HL-60 (cell line): ENCODE measurements at regions not wholly inside any gene's neighbourhood (a gene's known extent, or its start where the extent isn't known, plus 50 kb on each side); places are given as distances from the start of the nearest gene placed in this dataset.

Experiments used
- DNase-seq, 2 experiments: peaks; one replicate each; pipeline ENCODE4 v3.0.0-alpha.2; 2010 to 2020; ENCODE audit warnings: low read depth in 1 of 2, low spot score in 1 of 2
- H3K27ac ChIP-seq: fragments of 250-450 bp; sonication (Bioruptor Pico); replicated peaks from 2 replicates; pipeline ENCODE4 v1.5.1; 2020; ENCODE audit warnings: mild to moderate bottlenecking, moderate library complexity
- H3K27me3 ChIP-seq: fragments of 250-450 bp; sonication (Bioruptor Pico); 2 replicates; pipeline ENCODE4 v1.5.1; 2021; ENCODE audit warnings: mild to moderate bottlenecking, moderate library complexity; ENCODE audit not compliant: insufficient read depth, poor library complexity, severe bottlenecking
- H3K4me3 ChIP-seq: replicated peaks from 2 replicates; pipeline ENCODE4 v1.5.1; 2011; ENCODE audit warnings: mild to moderate bottlenecking, control low read depth, low read length; ENCODE audit not compliant: insufficient read depth
- GABPA ChIP-seq: IDR thresholded peaks from 2 replicates; pipeline ENCODE4 v1.6.1; 2012; ENCODE audit warnings: low read depth
- POLR2AphosphoS5 ChIP-seq: IDR thresholded peaks from 2 replicates; pipeline ENCODE4 v1.6.1; 2012; ENCODE audit warnings: low read depth
- SPI1 ChIP-seq: IDR thresholded peaks from 2 replicates; pipeline ENCODE4 v1.6.1; 2012; ENCODE audit warnings: low read depth, mild to moderate bottlenecking, borderline replicate concordance
- TF ChIP-seq, protein P1 (sequence below): IDR thresholded peaks from 2 replicates; pipeline ENCODE4 v1.6.1; 2012; ENCODE audit warnings: low read depth; ENCODE audit not compliant: insufficient replicate concordance
- TF ChIP-seq, protein P2 (sequence below): IDR thresholded peaks from one replicate; pipeline ENCODE4 v1.5.1; 2011; ENCODE audit warnings: low read length, control low read depth, inconsistent platforms; ENCODE audit not compliant: insufficient read depth

DNA sequence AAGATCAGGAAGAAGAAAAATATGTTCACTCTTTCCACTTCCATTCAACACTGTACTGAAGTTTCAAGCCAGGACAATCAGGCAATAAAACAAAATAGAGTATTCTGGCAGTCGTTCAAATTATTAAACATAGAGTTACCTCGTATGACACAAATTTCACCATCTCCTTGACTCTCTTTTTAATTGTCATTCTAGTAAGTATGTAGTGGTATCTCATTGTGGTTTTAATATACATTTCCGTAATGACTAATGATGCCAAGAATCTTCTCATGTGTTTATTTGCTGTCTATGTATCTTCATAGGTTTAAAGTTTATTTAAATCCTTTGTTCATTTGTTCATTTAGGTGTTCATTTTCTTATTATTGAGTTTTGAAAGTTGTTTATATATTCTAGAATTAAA, 352.2 kb downstream of the IDS start:
- no peak for TF ChIP-seq GABPA
- TF ChIP-seq SPI1, result no peak
- TF ChIP-seq POLR2AphosphoS5, result no peak
- TF ChIP-seq, protein P1, sequence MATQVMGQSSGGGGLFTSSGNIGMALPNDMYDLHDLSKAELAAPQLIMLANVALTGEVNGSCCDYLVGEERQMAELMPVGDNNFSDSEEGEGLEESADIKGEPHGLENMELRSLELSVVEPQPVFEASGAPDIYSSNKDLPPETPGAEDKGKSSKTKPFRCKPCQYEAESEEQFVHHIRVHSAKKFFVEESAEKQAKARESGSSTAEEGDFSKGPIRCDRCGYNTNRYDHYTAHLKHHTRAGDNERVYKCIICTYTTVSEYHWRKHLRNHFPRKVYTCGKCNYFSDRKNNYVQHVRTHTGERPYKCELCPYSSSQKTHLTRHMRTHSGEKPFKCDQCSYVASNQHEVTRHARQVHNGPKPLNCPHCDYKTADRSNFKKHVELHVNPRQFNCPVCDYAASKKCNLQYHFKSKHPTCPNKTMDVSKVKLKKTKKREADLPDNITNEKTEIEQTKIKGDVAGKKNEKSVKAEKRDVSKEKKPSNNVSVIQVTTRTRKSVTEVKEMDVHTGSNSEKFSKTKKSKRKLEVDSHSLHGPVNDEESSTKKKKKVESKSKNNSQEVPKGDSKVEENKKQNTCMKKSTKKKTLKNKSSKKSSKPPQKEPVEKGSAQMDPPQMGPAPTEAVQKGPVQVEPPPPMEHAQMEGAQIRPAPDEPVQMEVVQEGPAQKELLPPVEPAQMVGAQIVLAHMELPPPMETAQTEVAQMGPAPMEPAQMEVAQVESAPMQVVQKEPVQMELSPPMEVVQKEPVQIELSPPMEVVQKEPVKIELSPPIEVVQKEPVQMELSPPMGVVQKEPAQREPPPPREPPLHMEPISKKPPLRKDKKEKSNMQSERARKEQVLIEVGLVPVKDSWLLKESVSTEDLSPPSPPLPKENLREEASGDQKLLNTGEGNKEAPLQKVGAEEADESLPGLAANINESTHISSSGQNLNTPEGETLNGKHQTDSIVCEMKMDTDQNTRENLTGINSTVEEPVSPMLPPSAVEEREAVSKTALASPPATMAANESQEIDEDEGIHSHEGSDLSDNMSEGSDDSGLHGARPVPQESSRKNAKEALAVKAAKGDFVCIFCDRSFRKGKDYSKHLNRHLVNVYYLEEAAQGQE, result no peak
- TF ChIP-seq, protein P2, sequence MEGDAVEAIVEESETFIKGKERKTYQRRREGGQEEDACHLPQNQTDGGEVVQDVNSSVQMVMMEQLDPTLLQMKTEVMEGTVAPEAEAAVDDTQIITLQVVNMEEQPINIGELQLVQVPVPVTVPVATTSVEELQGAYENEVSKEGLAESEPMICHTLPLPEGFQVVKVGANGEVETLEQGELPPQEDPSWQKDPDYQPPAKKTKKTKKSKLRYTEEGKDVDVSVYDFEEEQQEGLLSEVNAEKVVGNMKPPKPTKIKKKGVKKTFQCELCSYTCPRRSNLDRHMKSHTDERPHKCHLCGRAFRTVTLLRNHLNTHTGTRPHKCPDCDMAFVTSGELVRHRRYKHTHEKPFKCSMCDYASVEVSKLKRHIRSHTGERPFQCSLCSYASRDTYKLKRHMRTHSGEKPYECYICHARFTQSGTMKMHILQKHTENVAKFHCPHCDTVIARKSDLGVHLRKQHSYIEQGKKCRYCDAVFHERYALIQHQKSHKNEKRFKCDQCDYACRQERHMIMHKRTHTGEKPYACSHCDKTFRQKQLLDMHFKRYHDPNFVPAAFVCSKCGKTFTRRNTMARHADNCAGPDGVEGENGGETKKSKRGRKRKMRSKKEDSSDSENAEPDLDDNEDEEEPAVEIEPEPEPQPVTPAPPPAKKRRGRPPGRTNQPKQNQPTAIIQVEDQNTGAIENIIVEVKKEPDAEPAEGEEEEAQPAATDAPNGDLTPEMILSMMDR, result no peak
- H3K27ac ChIP-seq, result no peak overlapping the region
- no peak for DNase-seq
- peaks cover 3% of the 10 kb centered on the region for H3K27me3 ChIP-seq
- H3K4me3 ChIP-seq, result no peak overlapping the region

DNA sequence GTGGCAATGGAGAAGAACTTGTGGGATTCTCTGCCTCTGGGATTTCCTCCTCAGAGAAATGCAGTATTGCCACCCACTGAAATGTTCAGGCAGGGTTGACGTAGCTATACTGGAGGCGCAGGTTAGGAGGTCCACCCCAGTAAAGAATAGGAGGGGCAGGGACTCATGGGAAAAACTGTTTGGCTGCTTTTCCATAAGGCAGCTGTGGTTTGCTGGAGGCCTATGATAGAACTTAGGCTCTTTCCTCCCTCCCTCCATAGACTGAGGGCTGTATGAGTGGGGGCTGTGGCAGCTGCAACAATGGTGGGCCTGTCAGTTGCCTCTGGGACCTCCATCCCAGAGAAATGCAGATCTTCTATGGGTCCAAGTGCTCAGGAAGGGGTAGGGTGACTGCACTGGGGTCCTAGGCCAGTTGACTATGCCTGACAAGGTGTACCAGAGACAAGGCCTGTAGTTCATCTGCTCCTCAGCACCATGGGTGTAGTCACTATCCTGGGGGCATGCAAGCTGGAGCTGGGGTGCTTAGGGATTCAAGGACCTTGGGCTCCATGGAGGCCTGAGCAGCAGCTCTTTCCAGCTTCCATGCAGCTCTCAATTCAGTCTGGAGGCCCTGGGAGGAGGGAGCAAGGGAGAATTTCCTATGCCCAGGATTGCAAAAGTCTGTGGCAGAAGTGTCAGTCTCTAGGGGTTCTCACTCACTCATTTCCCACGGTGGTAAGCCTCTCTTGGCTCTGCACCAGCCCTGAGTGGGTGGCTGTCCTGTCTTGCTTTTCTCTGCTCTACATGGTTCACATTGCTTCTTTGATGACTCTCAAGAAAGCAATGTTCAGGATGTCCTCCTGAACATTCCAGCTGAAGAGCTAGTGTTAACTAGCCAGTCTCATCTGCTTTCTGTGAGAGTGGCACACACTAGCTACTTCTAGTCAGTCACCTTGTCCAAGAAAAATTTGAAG, 353.0 kb downstream of the IDS start:
- TF ChIP-seq, protein P2, result no peak
- TF ChIP-seq POLR2AphosphoS5 (no peak), SPI1 (no peak), GABPA (no peak)
- TF ChIP-seq, protein P1, result no peak
- DNase-seq, result no peak
- Histone ChIP-seq H3K27ac (no peak overlapping the region), H3K4me3 (no peak overlapping the region), H3K27me3 (peaks cover 3% of the 10 kb centered on the region)

DNA sequence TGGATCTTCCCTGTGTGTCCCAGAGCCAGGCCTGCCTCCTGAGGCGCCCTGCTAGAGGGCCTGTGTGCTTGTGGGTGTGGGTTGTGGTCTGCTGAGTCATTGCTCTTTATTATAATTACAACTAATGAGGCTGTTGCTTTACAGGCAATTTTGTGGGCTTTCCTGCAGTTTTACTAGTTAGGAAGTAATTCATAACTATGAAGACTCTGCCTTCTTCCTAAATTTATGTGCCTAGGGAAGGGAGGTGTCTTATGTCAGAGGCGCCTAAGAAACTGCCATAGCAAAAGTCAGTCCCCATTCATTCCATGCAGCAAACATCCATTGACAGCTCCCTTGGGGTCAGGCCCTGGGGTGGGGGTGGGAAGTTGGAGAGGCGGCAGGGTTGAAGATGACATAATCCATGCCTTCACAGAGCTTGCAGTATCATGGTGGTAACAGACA, 359.2 kb downstream of the IDS start:
- TF ChIP-seq GABPA (no peak), POLR2AphosphoS5 (no peak), SPI1 (no peak)
- TF ChIP-seq, protein P2, result no peak
- TF ChIP-seq, protein P1, result no peak
- DNase-seq, result no peak
- no peak overlapping the region for H3K27ac ChIP-seq
- H3K4me3 ChIP-seq, result no peak overlapping the region
- H3K27me3 ChIP-seq, result no peaks in the 10 kb centered on the region
